ENCODE measurements at regions not wholly inside any gene's neighbourhood (a gene's known extent, or its start where the extent isn't known, plus 50 kb on each side); places are given as distances from the start of the nearest gene placed in this dataset.

GRCh38 chr2:122764014-122764413 lies 1008.6 kb downstream of the TSN start (continued):
- TF ChIP-seq CHD7 (IDR thresholded peaks at IDR 0.05; ENCODE audit: insufficient replicate concordance, low read length) (no peak), BRCA1 (IDR thresholded peaks at IDR 0.05; ENCODE audit: low read depth, low read length) (no peak), BCL11A (IDR thresholded peaks at IDR 0.05; ENCODE audit: low read depth in 2 of 2, low read length in 2 of 2) (no peak)
